Glutamatergic neuron (in vitro differentiated cells): ENCODE measurements at regions not wholly inside any gene's neighbourhood (a gene's known extent, or its start where the extent isn't known, plus 50 kb on each side); places are given as distances from the start of the nearest gene placed in this dataset.

Experiments used
- DNase-seq: peaks from one replicate; pipeline ENCODE4 v3.0.0; 2022
- H3K27ac Mint-ChIP-seq: one replicate; pipeline ENCODE4 v1.8.0; 2020; ENCODE audit warnings: mild to moderate bottlenecking, mixed read lengths, inconsistent platforms; ENCODE audit not compliant: unreplicated experiment
- H3K27me3 Mint-ChIP-seq: one replicate; pipeline ENCODE4 v1.8.0; 2020; ENCODE audit warnings: mild to moderate bottlenecking, moderate library complexity, mixed read lengths, inconsistent platforms; ENCODE audit not compliant: unreplicated experiment
- H3K36me3 Mint-ChIP-seq: one replicate; pipeline ENCODE4 v1.8.0; 2020; ENCODE audit warnings: mild to moderate bottlenecking, mixed read lengths, inconsistent platforms; ENCODE audit not compliant: unreplicated experiment
- H3K4me1 Mint-ChIP-seq: one replicate; pipeline ENCODE4 v1.8.0; 2020; ENCODE audit warnings: mild to moderate bottlenecking, low read depth, mixed read lengths, inconsistent platforms; ENCODE audit not compliant: unreplicated experiment
- H3K4me3 Mint-ChIP-seq: one replicate; pipeline ENCODE4 v1.8.0; 2020; ENCODE audit warnings: mild to moderate bottlenecking, mixed read lengths, inconsistent platforms; ENCODE audit not compliant: unreplicated experiment
- H3K9me3 Mint-ChIP-seq: one replicate; pipeline ENCODE4 v1.8.0; 2020; ENCODE audit warnings: mild to moderate bottlenecking, moderate library complexity, mixed read lengths, inconsistent platforms; ENCODE audit not compliant: unreplicated experiment
- TF ChIP-seq, protein P1 (sequence below): fragments of 200-600 bp; sonication (generic); IDR thresholded peaks from one replicate; pipeline ENCODE4 v1.5.0; 2021; ENCODE audit not compliant: partially characterized antibody, unreplicated experiment

- Mint-ChIP-seq H3K4me3 (no peak overlapping the region), H3K36me3 (no peaks in the 10 kb centered on the region), H3K9me3 (no peaks in the 10 kb centered on the region), H3K27ac (no peak overlapping the region), H3K27me3 (no peaks in the 10 kb centered on the region), H3K4me1 (no peaks in the 10 kb centered on the region)
- TF ChIP-seq, protein P1, sequence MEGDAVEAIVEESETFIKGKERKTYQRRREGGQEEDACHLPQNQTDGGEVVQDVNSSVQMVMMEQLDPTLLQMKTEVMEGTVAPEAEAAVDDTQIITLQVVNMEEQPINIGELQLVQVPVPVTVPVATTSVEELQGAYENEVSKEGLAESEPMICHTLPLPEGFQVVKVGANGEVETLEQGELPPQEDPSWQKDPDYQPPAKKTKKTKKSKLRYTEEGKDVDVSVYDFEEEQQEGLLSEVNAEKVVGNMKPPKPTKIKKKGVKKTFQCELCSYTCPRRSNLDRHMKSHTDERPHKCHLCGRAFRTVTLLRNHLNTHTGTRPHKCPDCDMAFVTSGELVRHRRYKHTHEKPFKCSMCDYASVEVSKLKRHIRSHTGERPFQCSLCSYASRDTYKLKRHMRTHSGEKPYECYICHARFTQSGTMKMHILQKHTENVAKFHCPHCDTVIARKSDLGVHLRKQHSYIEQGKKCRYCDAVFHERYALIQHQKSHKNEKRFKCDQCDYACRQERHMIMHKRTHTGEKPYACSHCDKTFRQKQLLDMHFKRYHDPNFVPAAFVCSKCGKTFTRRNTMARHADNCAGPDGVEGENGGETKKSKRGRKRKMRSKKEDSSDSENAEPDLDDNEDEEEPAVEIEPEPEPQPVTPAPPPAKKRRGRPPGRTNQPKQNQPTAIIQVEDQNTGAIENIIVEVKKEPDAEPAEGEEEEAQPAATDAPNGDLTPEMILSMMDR: no peak
- no peak for DNase-seq
Observed at GRCh38 chr16:72473631-72474030, 301.7 kb upstream of the PMFBP1 start.

GRCh38 chr16:72471317-72471924 is 299.5 kb upstream of the PMFBP1 start:
- DNase-seq: no peak
- Mint-ChIP-seq H3K4me1 (no peaks in the 10 kb centered on the region), H3K27ac (no peak overlapping the region), H3K9me3 (no peaks in the 10 kb centered on the region), H3K36me3 (no peaks in the 10 kb centered on the region), H3K4me3 (no peak overlapping the region), H3K27me3 (no peaks in the 10 kb centered on the region)
- TF ChIP-seq, protein P1: no peak

DNA sequence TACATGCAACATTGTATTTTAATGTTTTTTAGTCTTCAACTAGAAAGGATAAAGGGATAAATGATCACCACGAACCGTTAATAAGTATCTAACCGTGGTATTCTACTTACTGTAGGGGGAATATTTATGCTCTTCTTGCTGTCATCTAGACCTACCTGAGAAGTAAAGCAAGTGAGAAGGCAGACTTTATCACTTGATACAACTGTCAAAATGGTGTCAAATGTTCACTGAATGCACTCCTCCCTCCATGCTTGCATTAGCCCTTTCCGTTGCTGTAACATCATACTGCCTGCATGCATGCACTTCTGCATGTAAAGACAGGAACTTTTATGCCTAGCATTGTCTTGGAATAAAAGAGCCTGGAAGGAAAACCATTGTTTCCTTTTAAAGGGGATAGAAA is 298.6 kb upstream of the PMFBP1 start:
- Mint-ChIP-seq H3K4me1 (no peaks in the 10 kb centered on the region), H3K27ac (no peak overlapping the region), H3K9me3 (no peaks in the 10 kb centered on the region), H3K27me3 (no peaks in the 10 kb centered on the region), H3K36me3 (no peaks in the 10 kb centered on the region), H3K4me3 (no peak overlapping the region)
- DNase-seq: no peak
- TF ChIP-seq, protein P1: no peak

DNA sequence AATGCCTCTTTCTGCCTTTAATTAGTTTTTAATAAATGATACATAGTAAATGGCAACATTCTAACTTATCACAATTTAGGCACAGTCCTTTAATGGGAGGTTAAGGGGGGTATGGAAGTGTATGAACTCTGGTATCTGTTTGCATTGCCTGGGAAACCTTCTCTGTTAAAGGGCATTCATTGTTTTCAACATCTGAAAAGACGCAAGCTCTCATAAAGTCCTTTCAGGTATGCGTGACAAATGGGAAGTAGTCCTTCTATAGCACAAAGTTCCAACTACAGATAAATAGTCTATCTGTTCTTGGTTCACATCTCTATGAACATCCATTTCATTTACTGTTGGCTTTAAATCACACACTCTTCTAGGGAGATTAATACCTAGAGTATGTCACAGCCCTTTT is 298.0 kb upstream of the PMFBP1 start:
- TF ChIP-seq, protein P1: no peak
- no peak for DNase-seq
- no peaks in the 10 kb centered on the region for H3K9me3 Mint-ChIP-seq
- H3K27ac Mint-ChIP-seq: no peak overlapping the region
- H3K36me3 Mint-ChIP-seq: no peaks in the 10 kb centered on the region
- H3K4me3 Mint-ChIP-seq: no peak overlapping the region
- no peaks in the 10 kb centered on the region for H3K4me1 Mint-ChIP-seq
- no peaks in the 10 kb centered on the region for H3K27me3 Mint-ChIP-seq

DNA sequence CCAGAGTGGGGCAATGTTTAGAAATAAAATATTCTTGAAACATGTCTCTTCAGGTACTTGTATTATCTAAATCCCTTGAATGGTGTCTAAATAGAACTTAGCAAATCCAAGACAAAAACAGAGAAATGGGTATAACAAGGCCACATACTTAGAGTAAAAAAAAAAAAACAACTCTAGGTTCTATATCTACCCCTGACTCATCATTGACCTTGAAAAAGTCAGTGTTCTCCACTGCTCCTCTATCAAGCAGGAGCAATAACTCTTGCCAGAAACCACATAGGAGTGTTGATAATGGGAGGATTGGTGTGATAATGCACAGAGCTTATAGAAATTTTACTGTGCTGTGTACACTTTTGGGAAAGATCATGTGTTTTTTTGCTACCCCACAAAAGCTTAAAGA is 296.6 kb upstream of the PMFBP1 start:
- Mint-ChIP-seq H3K27me3 (no peaks in the 10 kb centered on the region), H3K4me1 (no peaks in the 10 kb centered on the region), H3K27ac (no peak overlapping the region), H3K4me3 (no peak overlapping the region), H3K36me3 (no peaks in the 10 kb centered on the region), H3K9me3 (no peaks in the 10 kb centered on the region)
- TF ChIP-seq, protein P1: no peak
- no peak for DNase-seq
